Left ventricle myocardium inferior (tissue), 1 donor: ENCODE measurements at regions not wholly inside any gene's neighbourhood (a gene's known extent, or its start where the extent isn't known, plus 50 kb on each side); places are given as distances from the start of the nearest gene placed in this dataset.

Experiments
- DNase-seq: peaks from one replicate; pipeline ENCODE4 v3.0.0-alpha.2; 2020
- H3K27ac ChIP-seq: fragments of 200-600 bp; replicated peaks from 2 replicates; pipeline ENCODE4 v1.8.0; 2021
- H3K27me3 ChIP-seq: fragments of 200-600 bp; 2 replicates; pipeline ENCODE4 v1.8.0; 2021; ENCODE audit warnings: low read depth
- H3K36me3 ChIP-seq: fragments of 200-600 bp; 2 replicates; pipeline ENCODE4 v1.8.0; 2021
- H3K4me1 ChIP-seq: fragments of 200-600 bp; 2 replicates; pipeline ENCODE4 v1.8.0; 2021
- H3K4me3 ChIP-seq: fragments of 200-600 bp; 2 replicates; pipeline ENCODE4 v1.8.0; 2021; ENCODE audit warnings: mild to moderate bottlenecking, moderate library complexity
- H3K9me3 ChIP-seq: fragments of 200-600 bp; replicated peaks from 2 replicates; pipeline ENCODE4 v1.8.0; 2021
- intact Hi-C: fragments of 100-400 bp; cut with micrococcal nuclease; formaldehyde crosslinking; loops from one replicate; pipeline ENCODE4 v1.11.0; 2022
- TF ChIP-seq, protein P1 (sequence below): fragments of 200-600 bp; IDR thresholded peaks from 2 replicates; pipeline ENCODE4 v1.8.0; 2021; ENCODE audit warnings: antibody characterized with exemption, mild to moderate bottlenecking, borderline replicate concordance
- donor health status: DM: no; HTN: yes; CAD: no; lungs with severe emphysema.

DNA sequence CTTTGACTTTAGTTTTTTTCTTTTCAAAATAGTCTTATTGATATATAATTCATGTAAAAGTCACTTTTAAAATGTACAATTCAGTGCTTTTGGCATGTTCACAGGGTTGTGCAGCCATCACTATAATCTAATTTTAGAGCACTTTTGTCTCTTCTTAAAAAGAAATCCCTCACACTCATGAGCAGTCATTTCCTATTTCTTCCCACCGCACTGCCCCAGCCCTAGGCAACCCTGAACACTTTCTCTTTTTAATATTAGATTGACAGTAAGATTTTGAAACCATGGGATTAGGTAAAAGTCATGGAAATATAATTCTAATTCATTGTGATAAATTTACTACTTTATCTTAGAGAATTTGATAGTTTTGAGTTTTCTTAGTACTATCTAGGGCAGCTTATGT, 309.4 kb downstream of the UTRN start:
- Histone ChIP-seq H3K9me3 (peaks cover 2% of the 10 kb centered on the region), H3K27ac (no peak overlapping the region), H3K4me1 (peaks cover 12% of the 10 kb centered on the region), H3K36me3 (peaks cover 10% of the 10 kb centered on the region), H3K27me3 (no peaks in the 10 kb centered on the region), H3K4me3 (no peak overlapping the region)
- intact Hi-C loops = no loop called here
- TF ChIP-seq, protein P1, sequence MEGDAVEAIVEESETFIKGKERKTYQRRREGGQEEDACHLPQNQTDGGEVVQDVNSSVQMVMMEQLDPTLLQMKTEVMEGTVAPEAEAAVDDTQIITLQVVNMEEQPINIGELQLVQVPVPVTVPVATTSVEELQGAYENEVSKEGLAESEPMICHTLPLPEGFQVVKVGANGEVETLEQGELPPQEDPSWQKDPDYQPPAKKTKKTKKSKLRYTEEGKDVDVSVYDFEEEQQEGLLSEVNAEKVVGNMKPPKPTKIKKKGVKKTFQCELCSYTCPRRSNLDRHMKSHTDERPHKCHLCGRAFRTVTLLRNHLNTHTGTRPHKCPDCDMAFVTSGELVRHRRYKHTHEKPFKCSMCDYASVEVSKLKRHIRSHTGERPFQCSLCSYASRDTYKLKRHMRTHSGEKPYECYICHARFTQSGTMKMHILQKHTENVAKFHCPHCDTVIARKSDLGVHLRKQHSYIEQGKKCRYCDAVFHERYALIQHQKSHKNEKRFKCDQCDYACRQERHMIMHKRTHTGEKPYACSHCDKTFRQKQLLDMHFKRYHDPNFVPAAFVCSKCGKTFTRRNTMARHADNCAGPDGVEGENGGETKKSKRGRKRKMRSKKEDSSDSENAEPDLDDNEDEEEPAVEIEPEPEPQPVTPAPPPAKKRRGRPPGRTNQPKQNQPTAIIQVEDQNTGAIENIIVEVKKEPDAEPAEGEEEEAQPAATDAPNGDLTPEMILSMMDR = no peak
- no peak for DNase-seq

GRCh38 chr6:144595266-144595665, 310.1 kb downstream of the UTRN start:
- Histone ChIP-seq H3K27ac (no peak overlapping the region), H3K4me1 (peaks cover 12% of the 10 kb centered on the region), H3K27me3 (no peaks in the 10 kb centered on the region), H3K9me3 (peaks cover 9% of the 10 kb centered on the region), H3K4me3 (no peak overlapping the region), H3K36me3 (peaks cover 10% of the 10 kb centered on the region)
- TF ChIP-seq, protein P1 = no peak
- intact Hi-C loops = no loop called here
- DNase-seq = no peak

- peaks cover 25% of the 10 kb centered on the region for H3K36me3 ChIP-seq
- no peaks in the 10 kb centered on the region for H3K27me3 ChIP-seq
- TF ChIP-seq, protein P1 = no peak
- DNase-seq = no peak
- peaks cover 21% of the 10 kb centered on the region for H3K9me3 ChIP-seq
- H3K4me1 ChIP-seq = peaks cover 12% of the 10 kb centered on the region
- intact Hi-C loops = no loop called here
- H3K4me3 ChIP-seq = no peak overlapping the region
- H3K27ac ChIP-seq = no peak overlapping the region
Observed at GRCh38 chr6:144597511-144597910, 312.4 kb downstream of the UTRN start.

- Histone ChIP-seq H3K4me3 (no peak overlapping the region), H3K4me1 (peaks cover 3% of the 10 kb centered on the region), H3K27ac (no peak overlapping the region), H3K36me3 (peaks cover 18% of the 10 kb centered on the region), H3K9me3 (peaks cover 21% of the 10 kb centered on the region), H3K27me3 (no peaks in the 10 kb centered on the region)
- TF ChIP-seq, protein P1 = no peak
- no peak for DNase-seq
- intact Hi-C loops = no loop called here
Observed at GRCh38 chr6:144599615-144600014, 314.5 kb downstream of the UTRN start.

- intact Hi-C loops = no loop called here
- H3K27me3 ChIP-seq = no peaks in the 10 kb centered on the region
- peaks cover 18% of the 10 kb centered on the region for H3K36me3 ChIP-seq
Observed at GRCh38 chr6:144601221-144601620, 316.1 kb downstream of the UTRN start.

More at GRCh38 chr6:144601221-144601620, 316.1 kb downstream of the UTRN start:
- TF ChIP-seq, protein P1 = no peak
- no peak for DNase-seq
- Histone ChIP-seq H3K9me3 (peaks cover 21% of the 10 kb centered on the region), H3K4me1 (peaks cover 9% of the 10 kb centered on the region), H3K4me3 (no peak overlapping the region), H3K27ac (no peak overlapping the region)
